ENCODE measurements at regions not wholly inside any gene's neighbourhood (a gene's known extent, or its start where the extent isn't known, plus 50 kb on each side); places are given as distances from the start of the nearest gene placed in this dataset.
A peak's percentile ranks its signal among the peaks of the same experiment; 100 is the strongest.

DNA sequence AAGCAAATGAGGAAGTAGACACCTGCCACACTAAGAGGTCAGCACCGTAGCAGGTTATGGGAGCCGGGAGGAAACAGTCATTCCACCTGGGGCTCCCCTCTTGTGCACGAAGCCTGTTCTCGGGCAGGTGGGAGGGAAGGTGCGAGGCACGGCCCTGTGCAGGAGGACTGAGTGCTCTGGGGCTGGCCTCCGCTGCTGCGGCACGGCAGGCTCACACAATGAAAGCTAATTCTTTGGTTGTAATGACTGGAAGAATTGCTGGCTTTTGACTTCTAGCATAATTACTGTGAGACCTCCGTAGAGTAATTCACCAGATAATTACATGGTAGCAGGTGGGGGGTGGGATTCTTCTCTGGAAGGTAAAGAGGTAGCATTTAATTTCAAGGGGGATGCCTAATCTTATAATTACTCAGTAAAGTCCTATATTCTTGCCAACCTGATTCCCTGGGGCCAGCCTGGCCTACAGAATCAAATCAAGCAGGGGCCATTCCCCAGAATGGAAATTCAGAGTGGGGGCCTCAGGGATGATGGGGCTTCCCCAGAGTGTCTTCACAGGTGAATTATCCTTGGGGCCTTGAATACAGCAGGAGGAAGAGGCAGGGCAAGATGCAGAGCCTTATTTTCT, 129.1 kb downstream of the TPRA1 start:
- Histone ChIP-seq H3K9me3 (ENCODE audit: low read length) (no peaks in the 10 kb centered on the region), H3K36me3 (ENCODE audit: insufficient read depth, low read length) (no peaks in the 10 kb centered on the region), H2AFZ (ENCODE audit: low read depth, low read length) (no peak overlapping the region), H3K4me1 (ENCODE audit: insufficient read depth, low read length) (peaks cover 15% of the 10 kb centered on the region), H3K4me3 (ENCODE audit: low read length) (no peak overlapping the region), H3K27me3 (ENCODE audit: insufficient read depth, low read length) (peaks cover 14% of the 10 kb centered on the region)

DNA sequence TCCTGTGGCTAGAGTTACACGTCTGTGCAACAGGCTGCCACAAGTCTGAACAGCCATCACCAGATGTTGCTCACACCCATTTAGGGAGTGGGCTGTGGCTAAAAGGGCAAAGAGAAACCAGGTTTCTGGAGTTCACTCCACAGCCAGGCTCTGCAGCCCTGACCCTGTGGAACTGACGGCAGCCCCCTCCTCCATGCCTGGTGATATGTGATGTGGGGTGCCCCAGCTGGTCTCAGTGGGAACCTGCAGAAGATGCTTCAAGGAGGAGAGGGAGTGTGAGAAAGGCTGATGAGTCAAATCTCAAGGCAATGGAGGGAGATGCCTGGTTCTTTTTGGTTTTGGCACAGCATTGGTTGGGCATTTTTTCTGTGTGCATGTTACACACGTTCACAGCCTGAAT, 130.6 kb downstream of the TPRA1 start:
- H3K4me3 ChIP-seq (ENCODE audit: low read length), result no peak overlapping the region
- no peaks in the 10 kb centered on the region for H3K9me3 ChIP-seq (ENCODE audit: low read length)
- peaks cover 15% of the 10 kb centered on the region for H3K27me3 ChIP-seq (ENCODE audit: insufficient read depth, low read length)
- H2AFZ ChIP-seq (ENCODE audit: low read depth, low read length), result no peak overlapping the region
- no peaks in the 10 kb centered on the region for H3K36me3 ChIP-seq (ENCODE audit: insufficient read depth, low read length)
- peaks cover 23% of the 10 kb centered on the region for H3K4me1 ChIP-seq (ENCODE audit: insufficient read depth, low read length)

GRCh38 chr3:127458696-127459604, 131.6 kb downstream of the TPRA1 start:
- peaks cover 23% of the 10 kb centered on the region for H3K4me1 ChIP-seq (ENCODE audit: insufficient read depth, low read length)
- no peak overlapping the region for H3K4me3 ChIP-seq (ENCODE audit: low read length)
- H3K27me3 ChIP-seq (ENCODE audit: insufficient read depth, low read length), result peaks cover 10% of the 10 kb centered on the region
- H3K36me3 ChIP-seq (ENCODE audit: insufficient read depth, low read length), result no peaks in the 10 kb centered on the region
- H3K9me3 ChIP-seq (ENCODE audit: low read length), result no peaks in the 10 kb centered on the region
- no peak overlapping the region for H2AFZ ChIP-seq (ENCODE audit: low read depth, low read length)

DNA sequence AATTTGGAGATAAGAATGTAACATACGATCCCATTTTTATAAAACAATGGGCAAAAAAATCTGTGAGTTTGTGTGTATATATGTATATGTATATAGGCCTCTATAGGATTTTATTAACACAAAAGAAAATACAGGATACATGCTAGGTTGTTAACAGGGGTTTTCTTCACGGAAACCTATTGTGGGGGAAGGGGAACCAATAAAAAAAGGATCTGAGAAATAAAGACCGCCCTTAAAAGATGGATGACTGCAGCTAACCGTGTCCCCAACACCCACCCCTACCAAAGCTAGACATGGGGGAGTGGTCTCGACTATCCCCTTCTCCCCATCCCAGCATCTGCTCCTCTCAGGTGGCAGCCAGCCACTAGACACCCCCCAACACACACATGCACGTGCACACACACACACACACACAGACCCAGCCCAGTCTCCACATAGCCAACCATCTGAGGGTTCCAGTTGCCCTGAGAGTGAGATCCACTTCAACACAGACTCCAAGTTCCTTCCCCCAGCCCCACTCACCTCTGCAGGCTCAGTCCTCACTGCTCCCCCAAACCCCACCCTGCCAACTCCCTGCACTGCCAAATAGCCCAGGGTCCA, 132.9 kb downstream of the TPRA1 start:
- no peak overlapping the region for H2AFZ ChIP-seq (ENCODE audit: low read depth, low read length)
- peaks cover 23% of the 10 kb centered on the region for H3K4me1 ChIP-seq (ENCODE audit: insufficient read depth, low read length)
- H3K4me3 ChIP-seq (ENCODE audit: low read length), result no peak overlapping the region
- H3K36me3 ChIP-seq (ENCODE audit: insufficient read depth, low read length), result no peaks in the 10 kb centered on the region
- peaks cover 10% of the 10 kb centered on the region for H3K27me3 ChIP-seq (ENCODE audit: insufficient read depth, low read length)
- H3K9me3 ChIP-seq (ENCODE audit: low read length), result no peaks in the 10 kb centered on the region

DNA sequence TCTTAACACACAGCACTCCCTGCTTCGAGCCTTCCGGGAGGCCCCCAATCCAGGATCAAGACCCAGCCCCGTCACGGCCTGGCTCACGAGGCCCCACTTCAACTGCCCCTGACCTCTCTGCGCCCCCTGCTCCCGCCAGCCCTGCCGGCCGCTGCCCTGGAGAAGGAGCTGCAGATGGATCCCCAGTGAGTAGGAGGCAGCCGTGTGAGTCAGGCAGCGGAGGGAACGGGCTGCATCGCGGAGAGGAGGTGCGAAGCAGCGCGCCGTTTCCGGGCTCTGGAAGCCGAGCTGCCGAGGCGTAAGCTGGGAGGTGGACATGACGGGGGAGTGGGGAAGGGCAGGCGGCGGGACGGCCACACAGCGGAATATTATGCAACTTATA, 133.4 kb downstream of the TPRA1 start:
- Histone ChIP-seq H3K9me3 (ENCODE audit: low read length) (no peaks in the 10 kb centered on the region), H3K36me3 (ENCODE audit: insufficient read depth, low read length) (no peaks in the 10 kb centered on the region), H3K4me3 (ENCODE audit: low read length) (no peak overlapping the region), H3K27me3 (ENCODE audit: insufficient read depth, low read length) (peaks cover 10% of the 10 kb centered on the region), H3K4me1 (ENCODE audit: insufficient read depth, low read length) (peaks cover 27% of the 10 kb centered on the region), H2AFZ (ENCODE audit: low read depth, low read length) (no peak overlapping the region)

- no peaks in the 10 kb centered on the region for H3K9me3 ChIP-seq (ENCODE audit: low read length)
- no peaks in the 10 kb centered on the region for H3K36me3 ChIP-seq (ENCODE audit: insufficient read depth, low read length)
- no peak overlapping the region for H3K4me3 ChIP-seq (ENCODE audit: low read length)
- peaks cover 31% of the 10 kb centered on the region for H3K4me1 ChIP-seq (ENCODE audit: insufficient read depth, low read length)
- H3K27me3 ChIP-seq (ENCODE audit: insufficient read depth, low read length), result peaks cover 10% of the 10 kb centered on the region
- H2AFZ ChIP-seq (ENCODE audit: low read depth, low read length), result no peak overlapping the region
These were observed 134.0 kb downstream of the TPRA1 start for GRCh38 chr3:127456471-127457093.

DNA sequence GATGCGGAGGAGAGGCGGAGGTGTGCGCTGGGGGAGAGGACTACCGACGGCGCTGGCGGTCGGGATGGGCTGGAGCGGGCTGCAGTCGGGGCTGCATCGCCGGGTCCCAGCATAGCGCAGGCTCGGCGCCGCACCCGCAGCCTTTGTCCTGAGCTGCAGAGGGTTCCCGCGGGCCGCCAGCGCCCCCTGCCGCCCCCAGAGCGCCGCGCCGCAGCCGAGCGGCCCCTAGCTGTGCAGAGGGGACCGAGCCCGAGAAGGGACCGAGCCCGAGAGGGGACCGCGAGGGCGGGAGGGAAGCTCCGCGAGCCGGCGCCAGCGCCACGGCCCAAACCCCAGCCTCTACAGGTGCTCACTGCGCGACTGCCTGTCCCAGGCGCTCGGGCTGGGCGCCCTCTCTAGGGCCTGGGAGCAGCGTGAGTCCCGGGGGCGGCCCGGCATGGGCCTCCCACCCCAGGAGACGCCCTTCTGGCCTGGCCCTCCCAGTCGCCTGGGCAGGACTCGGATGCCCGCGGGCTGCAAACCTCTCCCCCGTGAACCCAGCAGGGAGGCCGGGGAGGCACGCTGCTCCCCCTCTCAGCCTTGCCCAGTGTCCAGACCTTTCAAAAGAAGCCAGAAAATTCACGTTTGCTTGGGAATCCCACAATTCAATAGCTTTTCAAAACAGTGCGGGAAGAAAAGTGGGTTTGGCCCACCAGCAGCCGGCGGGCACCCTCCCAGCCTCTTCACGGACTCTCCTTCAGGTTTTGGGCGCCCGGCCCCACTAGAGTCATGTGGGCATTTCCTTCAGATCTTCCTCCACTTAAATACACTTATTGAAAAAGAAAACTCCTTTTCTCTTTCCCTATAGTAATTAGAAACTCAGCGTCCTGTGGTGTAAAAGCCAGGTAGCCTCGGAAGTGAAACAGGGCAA, 134.7 kb downstream of the TPRA1 start:
- peaks cover 32% of the 10 kb centered on the region for H3K4me1 ChIP-seq (ENCODE audit: insufficient read depth, low read length)
- no peak overlapping the region for H2AFZ ChIP-seq (ENCODE audit: low read depth, low read length)
- no peaks in the 10 kb centered on the region for H3K9me3 ChIP-seq (ENCODE audit: low read length)
- peak overlapping the region; percentile 14 for H3K4me3 ChIP-seq (ENCODE audit: low read length)
- H3K36me3 ChIP-seq (ENCODE audit: insufficient read depth, low read length), result no peaks in the 10 kb centered on the region
- H3K27me3 ChIP-seq (ENCODE audit: insufficient read depth, low read length), result peaks cover 10% of the 10 kb centered on the region

DNA sequence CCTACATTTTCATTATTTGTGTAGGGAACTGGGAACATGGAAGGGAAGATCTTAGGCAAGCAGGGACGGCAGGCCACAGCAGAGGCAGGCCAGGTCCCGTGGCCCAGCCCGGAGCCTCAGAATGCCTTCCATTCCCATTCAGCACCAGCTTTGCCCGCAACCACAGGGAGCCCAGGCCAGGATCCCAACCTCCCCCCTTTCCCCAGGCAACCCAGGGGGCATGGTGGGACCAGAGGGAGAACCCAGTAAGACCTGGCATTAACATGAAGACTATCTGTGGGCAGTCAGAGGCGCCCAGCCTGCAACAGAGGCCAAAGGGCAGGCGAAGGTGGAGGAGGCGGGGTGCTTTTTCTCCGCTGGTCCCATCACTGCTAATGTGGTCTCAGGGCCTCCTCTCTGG, 135.6 kb downstream of the TPRA1 start:
- Histone ChIP-seq H3K9me3 (ENCODE audit: low read length) (no peaks in the 10 kb centered on the region), H3K36me3 (ENCODE audit: insufficient read depth, low read length) (no peaks in the 10 kb centered on the region), H3K27me3 (ENCODE audit: insufficient read depth, low read length) (peaks cover 10% of the 10 kb centered on the region), H2AFZ (ENCODE audit: low read depth, low read length) (no peak overlapping the region), H3K4me3 (ENCODE audit: low read length) (no peak overlapping the region), H3K4me1 (ENCODE audit: insufficient read depth, low read length) (peaks cover 34% of the 10 kb centered on the region)

DNA sequence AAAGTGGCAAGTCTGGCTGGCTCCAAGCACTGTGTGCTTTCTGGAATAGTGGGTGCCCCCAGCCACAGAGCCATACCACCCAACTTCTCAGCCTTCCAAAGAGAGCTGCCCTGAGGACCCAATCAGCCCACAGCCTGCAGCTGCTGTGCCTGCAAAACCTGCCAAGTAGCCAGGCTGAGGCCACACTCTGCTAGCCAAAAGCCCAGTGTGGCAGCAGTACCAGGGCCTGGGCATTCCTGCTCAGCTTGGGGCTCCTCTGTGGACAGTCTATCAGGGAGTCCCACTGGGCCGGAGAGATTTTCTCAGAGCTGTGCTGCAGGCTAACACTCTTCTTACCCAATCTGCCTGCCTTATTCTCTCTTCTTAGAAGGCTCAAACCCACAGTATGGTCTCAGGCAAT, 136.5 kb downstream of the TPRA1 start:
- Histone ChIP-seq H3K27me3 (ENCODE audit: insufficient read depth, low read length) (peaks cover 10% of the 10 kb centered on the region), H3K4me1 (ENCODE audit: insufficient read depth, low read length) (peaks cover 36% of the 10 kb centered on the region), H3K4me3 (ENCODE audit: low read length) (no peak overlapping the region), H3K36me3 (ENCODE audit: insufficient read depth, low read length) (no peaks in the 10 kb centered on the region), H2AFZ (ENCODE audit: low read depth, low read length) (no peak overlapping the region), H3K9me3 (ENCODE audit: low read length) (no peaks in the 10 kb centered on the region)

DNA sequence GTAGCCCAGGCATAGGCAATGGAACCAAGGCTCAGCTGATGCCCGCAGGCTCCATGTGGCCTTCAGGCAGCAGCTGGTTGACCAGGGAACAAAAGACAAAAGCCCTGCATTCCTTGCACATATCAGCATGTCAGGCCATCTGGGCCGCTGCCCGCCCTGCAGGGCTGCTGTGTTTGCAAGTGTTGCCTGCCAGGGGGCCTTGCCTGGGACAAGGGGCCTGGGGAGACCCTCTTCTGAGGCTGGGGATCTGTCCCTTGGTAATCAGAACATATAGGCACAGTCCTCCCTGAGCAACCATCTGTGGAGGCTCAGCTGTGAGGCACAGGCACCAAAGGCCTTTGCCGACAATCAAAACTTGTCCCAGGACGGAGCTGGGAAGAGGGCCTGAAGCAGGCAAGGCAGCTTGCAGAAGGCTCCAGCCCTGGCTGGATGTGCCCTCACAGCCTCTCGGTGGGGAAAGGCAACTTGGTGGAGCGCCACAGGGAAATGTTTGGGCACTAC, 138.2 kb downstream of the TPRA1 start:
- Histone ChIP-seq H3K27me3 (ENCODE audit: insufficient read depth, low read length) (peaks cover 6% of the 10 kb centered on the region), H2AFZ (ENCODE audit: low read depth, low read length) (no peak overlapping the region), H3K9me3 (ENCODE audit: low read length) (no peaks in the 10 kb centered on the region), H3K4me3 (ENCODE audit: low read length) (no peak overlapping the region), H3K36me3 (ENCODE audit: insufficient read depth, low read length) (no peaks in the 10 kb centered on the region), H3K4me1 (ENCODE audit: insufficient read depth, low read length) (peaks cover 36% of the 10 kb centered on the region)

DNA sequence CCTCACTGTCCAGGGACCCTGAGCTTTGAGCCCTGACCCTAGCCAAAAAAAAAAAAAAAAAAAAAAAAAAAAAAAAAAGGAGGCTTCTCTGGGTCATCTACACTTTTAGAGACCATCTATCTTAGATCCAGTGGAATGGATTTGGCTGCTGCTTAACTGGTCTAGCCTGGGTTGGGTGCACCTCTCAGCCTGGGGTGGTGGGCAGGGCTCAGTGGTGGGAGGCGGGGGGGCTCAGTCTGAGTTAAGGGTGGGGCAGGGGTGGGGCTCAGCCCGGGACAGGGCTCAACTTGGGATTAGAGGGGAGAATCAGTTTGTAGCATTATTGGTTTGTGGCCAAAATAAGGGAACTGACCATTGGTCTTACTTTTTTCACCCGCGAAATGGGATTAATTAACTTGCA, 139.2 kb downstream of the TPRA1 start:
- Histone ChIP-seq H3K4me3 (ENCODE audit: low read length) (no peak overlapping the region), H3K9me3 (ENCODE audit: low read length) (no peaks in the 10 kb centered on the region), H2AFZ (ENCODE audit: low read depth, low read length) (no peak overlapping the region), H3K4me1 (ENCODE audit: insufficient read depth, low read length) (peaks cover 26% of the 10 kb centered on the region), H3K36me3 (ENCODE audit: insufficient read depth, low read length) (no peaks in the 10 kb centered on the region), H3K27me3 (ENCODE audit: insufficient read depth, low read length) (peaks cover 2% of the 10 kb centered on the region)

GRCh38 chr3:127450331-127450730, 140.2 kb downstream of the TPRA1 start:
- H2AFZ ChIP-seq (ENCODE audit: low read depth, low read length), result no peak overlapping the region
- H3K4me1 ChIP-seq (ENCODE audit: insufficient read depth, low read length), result peaks cover 20% of the 10 kb centered on the region
- H3K4me3 ChIP-seq (ENCODE audit: low read length), result no peak overlapping the region
- no peaks in the 10 kb centered on the region for H3K9me3 ChIP-seq (ENCODE audit: low read length)
- H3K27me3 ChIP-seq (ENCODE audit: insufficient read depth, low read length), result no peaks in the 10 kb centered on the region
- no peaks in the 10 kb centered on the region for H3K36me3 ChIP-seq (ENCODE audit: insufficient read depth, low read length)
